GM10248 (cell line): ENCODE measurements at regions not wholly inside any gene's neighbourhood (a gene's known extent, or its start where the extent isn't known, plus 50 kb on each side); places are given as distances from the start of the nearest gene placed in this dataset.

Experiments used
- CTCF ChIA-PET: fragments of 300-600 bp; sonication (Branson Sonifier 250); formaldehyde crosslinking; extraction: SDS; loops from one replicate; lab custom pipeline; 2021; ENCODE audit warnings: antibody characterized with exemption; lab: Yijun Ruan, JAX
- POLR2A ChIA-PET: fragments of 350-650 bp; sonication (Branson Sonifier 250); formaldehyde crosslinking; extraction: SDS; loops from one replicate; lab custom pipeline; 2020; ENCODE audit warnings: antibody characterized with exemption; lab: Yijun Ruan, JAX
- DNase-seq: peaks from one replicate; pipeline ENCODE4 v3.0.0; 2012; ENCODE audit errors: extremely low spot score
- TF ChIP-seq, protein P1 (sequence below): IDR thresholded peaks from 2 replicates; pipeline ENCODE4 v1.5.1; 2012; ENCODE audit warnings: mild to moderate bottlenecking, low read depth; ENCODE audit errors: extremely low read depth, missing control alignments, control extremely low read depth

- ChIA-PET CTCF (interaction anchor here (1.1 to 1.6 kb wide), 2 partner anchors 9 to 20 kb away, joined by 3 to 4 read pairs; no protein-coding TSS in a partner anchor), POLR2A (no interaction called here)
- no peak for DNase-seq
- TF ChIP-seq, protein P1, sequence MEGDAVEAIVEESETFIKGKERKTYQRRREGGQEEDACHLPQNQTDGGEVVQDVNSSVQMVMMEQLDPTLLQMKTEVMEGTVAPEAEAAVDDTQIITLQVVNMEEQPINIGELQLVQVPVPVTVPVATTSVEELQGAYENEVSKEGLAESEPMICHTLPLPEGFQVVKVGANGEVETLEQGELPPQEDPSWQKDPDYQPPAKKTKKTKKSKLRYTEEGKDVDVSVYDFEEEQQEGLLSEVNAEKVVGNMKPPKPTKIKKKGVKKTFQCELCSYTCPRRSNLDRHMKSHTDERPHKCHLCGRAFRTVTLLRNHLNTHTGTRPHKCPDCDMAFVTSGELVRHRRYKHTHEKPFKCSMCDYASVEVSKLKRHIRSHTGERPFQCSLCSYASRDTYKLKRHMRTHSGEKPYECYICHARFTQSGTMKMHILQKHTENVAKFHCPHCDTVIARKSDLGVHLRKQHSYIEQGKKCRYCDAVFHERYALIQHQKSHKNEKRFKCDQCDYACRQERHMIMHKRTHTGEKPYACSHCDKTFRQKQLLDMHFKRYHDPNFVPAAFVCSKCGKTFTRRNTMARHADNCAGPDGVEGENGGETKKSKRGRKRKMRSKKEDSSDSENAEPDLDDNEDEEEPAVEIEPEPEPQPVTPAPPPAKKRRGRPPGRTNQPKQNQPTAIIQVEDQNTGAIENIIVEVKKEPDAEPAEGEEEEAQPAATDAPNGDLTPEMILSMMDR = no peak
These were observed 634.2 kb upstream of the SETBP1 start for GRCh38 chr18:44046376-44046975.

DNA sequence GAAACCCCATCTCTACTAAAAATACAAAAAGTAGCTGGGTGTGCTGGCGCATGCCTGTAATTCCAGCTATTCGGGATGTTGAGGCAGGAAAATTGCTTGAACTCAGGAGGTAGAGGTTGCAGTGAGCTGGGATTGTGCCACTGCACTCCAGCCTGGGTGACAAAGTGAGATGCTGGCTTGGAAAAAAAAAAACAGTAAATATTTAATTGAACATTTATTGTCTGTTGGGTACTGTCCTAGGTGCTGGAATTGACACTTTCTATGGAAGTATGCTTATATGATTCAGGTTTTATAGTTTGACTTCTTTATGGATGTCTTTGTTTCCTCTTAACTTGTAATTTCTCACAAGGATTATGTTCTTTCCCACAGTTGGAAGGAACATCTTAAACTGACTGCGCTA is 633.1 kb upstream of the SETBP1 start:
- TF ChIP-seq, protein P1 = no peak
- CTCF ChIA-PET = interaction anchor here (1.5 kb wide), 1 partner anchor 11 kb away, joined by 3 read pairs; no protein-coding TSS in a partner anchor
- no peak for DNase-seq
- POLR2A ChIA-PET = no interaction called here

- TF ChIP-seq, protein P1 = no peak
- DNase-seq = no peak
- ChIA-PET POLR2A (no interaction called here), CTCF (interaction anchor here (1.5 kb wide), 1 partner anchor 12 kb away, joined by 3 read pairs; no protein-coding TSS in a partner anchor)
These were observed 632.3 kb upstream of the SETBP1 start for GRCh38 chr18:44048435-44048834.

DNA sequence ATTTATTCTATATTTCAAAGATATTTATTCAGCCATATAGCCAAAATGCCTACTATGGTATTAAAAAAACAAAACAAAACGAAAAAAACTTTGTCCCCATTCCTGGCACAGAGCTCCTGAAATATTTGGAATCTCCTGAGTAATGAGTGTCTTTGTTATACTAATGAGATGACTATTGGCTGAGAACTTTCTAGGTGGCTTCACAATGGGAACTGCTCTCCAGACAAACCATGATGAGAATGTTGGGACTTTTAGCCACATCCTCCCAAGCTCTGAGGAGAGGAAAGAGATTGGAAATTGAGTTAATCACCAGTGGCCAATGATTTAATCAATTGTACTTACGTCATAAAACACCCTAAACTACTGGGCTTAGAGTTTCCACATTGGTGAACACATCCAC is 631.8 kb upstream of the SETBP1 start:
- CTCF ChIA-PET = interaction anchor here (1.5 kb wide), 1 partner anchor 12 kb away, joined by 3 read pairs; no protein-coding TSS in a partner anchor
- no peak for DNase-seq
- TF ChIP-seq, protein P1 = no peak
- POLR2A ChIA-PET = no interaction called here

DNA sequence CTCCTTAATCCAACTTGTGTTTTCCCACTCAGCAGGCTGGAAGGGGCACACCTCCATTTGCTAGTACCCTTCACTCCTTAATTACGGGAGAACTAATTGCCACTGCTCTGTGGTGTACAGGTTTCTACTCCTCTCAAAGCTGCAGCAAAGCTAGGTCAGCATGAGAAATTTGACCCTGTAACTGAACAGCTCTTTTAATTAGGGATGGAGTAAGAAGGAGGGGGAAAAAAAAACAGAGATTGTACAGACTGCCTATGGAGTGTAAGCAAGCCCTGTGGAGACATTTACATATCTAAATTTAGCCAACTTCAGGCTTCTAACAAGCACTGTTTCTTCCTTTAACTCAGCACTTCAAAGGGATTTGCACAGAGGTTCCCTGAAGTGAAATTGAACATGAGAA is 629.7 kb upstream of the SETBP1 start:
- TF ChIP-seq, protein P1 = no peak
- ChIA-PET CTCF (no interaction called here), POLR2A (no interaction called here)
- no peak for DNase-seq

DNA sequence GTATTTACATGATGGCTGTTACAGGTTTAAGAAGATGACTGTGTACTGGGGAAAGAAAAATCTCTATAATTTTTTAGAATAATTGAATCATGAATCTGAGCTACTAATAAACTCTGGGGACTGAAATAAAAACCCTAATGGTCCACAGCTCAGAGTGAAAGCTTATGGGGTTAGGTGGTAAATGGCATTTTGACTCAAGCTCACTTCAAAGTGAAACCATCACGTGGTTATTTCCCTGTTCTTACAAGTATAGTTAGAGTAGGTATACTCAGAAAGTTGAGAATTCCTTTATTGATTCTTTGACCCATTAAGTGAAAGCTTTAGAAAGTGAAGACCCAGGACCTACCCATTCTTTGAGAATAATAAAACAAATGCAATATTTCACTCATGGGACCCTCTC is 626.2 kb upstream of the SETBP1 start:
- ChIA-PET CTCF (no interaction called here), POLR2A (no interaction called here)
- TF ChIP-seq, protein P1 = no peak
- no peak for DNase-seq
